ENCODE measurements at regions not wholly inside any gene's neighbourhood (a gene's known extent, or its start where the extent isn't known, plus 50 kb on each side); places are given as distances from the start of the nearest gene placed in this dataset.

- TF ChIP-seq, protein P1, sequence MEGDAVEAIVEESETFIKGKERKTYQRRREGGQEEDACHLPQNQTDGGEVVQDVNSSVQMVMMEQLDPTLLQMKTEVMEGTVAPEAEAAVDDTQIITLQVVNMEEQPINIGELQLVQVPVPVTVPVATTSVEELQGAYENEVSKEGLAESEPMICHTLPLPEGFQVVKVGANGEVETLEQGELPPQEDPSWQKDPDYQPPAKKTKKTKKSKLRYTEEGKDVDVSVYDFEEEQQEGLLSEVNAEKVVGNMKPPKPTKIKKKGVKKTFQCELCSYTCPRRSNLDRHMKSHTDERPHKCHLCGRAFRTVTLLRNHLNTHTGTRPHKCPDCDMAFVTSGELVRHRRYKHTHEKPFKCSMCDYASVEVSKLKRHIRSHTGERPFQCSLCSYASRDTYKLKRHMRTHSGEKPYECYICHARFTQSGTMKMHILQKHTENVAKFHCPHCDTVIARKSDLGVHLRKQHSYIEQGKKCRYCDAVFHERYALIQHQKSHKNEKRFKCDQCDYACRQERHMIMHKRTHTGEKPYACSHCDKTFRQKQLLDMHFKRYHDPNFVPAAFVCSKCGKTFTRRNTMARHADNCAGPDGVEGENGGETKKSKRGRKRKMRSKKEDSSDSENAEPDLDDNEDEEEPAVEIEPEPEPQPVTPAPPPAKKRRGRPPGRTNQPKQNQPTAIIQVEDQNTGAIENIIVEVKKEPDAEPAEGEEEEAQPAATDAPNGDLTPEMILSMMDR (IDR thresholded peaks at IDR 0.05) = no peak
- TF ChIP-seq POLR2A (IDR thresholded peaks at IDR 0.05) = no peak
Observed at GRCh38 chr11:92390783-92391182, 166.2 kb downstream of the FAT3 start.
